H9 (cell line): ENCODE measurements at regions not wholly inside any gene's neighbourhood (a gene's known extent, or its start where the extent isn't known, plus 50 kb on each side); places are given as distances from the start of the nearest gene placed in this dataset.

Source experiments
- DNase-seq: peaks from one replicate; pipeline ENCODE4 v3.0.0-alpha.2; 2017
- H2AFZ ChIP-seq: one replicate; pipeline ENCODE4 v1.6.1; 2013; ENCODE audit warnings: mild to moderate bottlenecking, low read length, control low read depth, moderate library complexity
- H2AK5ac ChIP-seq: 2 replicates; pipeline ENCODE4 v1.6.1; 2013; ENCODE audit warnings: low read length, control low read depth, mixed read lengths; ENCODE audit not compliant: insufficient read length
- H2BK120ac ChIP-seq: one replicate; pipeline ENCODE4 v1.6.1; 2013; ENCODE audit warnings: low read depth, mild to moderate bottlenecking, low read length, control low read depth, inconsistent platforms; ENCODE audit not compliant: poor library complexity, severe bottlenecking
- H2BK12ac ChIP-seq: 2 replicates; pipeline ENCODE4 v1.6.1; 2013; ENCODE audit warnings: low read length, control low read depth, mixed read lengths, low read depth; ENCODE audit not compliant: insufficient read length
- H2BK15ac ChIP-seq: 2 replicates; pipeline ENCODE4 v1.6.1; 2013; ENCODE audit warnings: low read depth, low read length, control low read depth
- H2BK20ac ChIP-seq: one replicate; pipeline ENCODE4 v1.6.1; 2013; ENCODE audit warnings: low read depth, mild to moderate bottlenecking, low read length, control low read depth, inconsistent platforms; ENCODE audit not compliant: poor library complexity, severe bottlenecking
- H2BK5ac ChIP-seq: 2 replicates; pipeline ENCODE4 v1.6.1; 2013; ENCODE audit warnings: low read length, control low read depth, mixed read lengths; ENCODE audit not compliant: insufficient read length
- H3K14ac ChIP-seq: 2 replicates; pipeline ENCODE4 v1.6.1; 2013; ENCODE audit warnings: low read length, control low read depth; ENCODE audit not compliant: insufficient read depth
- H3K18ac ChIP-seq: 2 replicates; pipeline ENCODE4 v1.6.1; 2013; ENCODE audit warnings: low read depth, mild to moderate bottlenecking, mixed read lengths, low read length, control low read depth; ENCODE audit not compliant: insufficient read length
- H3K23ac ChIP-seq: 2 replicates; pipeline ENCODE4 v1.6.1; 2013; ENCODE audit warnings: low read length, control low read depth, mixed read lengths, low read depth; ENCODE audit not compliant: insufficient read length
- H3K23me2 ChIP-seq: 2 replicates; pipeline ENCODE4 v1.6.1; 2013; ENCODE audit warnings: low read depth, mild to moderate bottlenecking, mixed read lengths, low read length, control low read depth; ENCODE audit not compliant: insufficient read length, poor library complexity, severe bottlenecking
- H3K27ac ChIP-seq: 2 replicates; pipeline ENCODE4 v1.5.1; 2013; ENCODE audit warnings: low read length, control low read depth, mixed read lengths, low read depth; ENCODE audit not compliant: insufficient read length
- H3K27me3 ChIP-seq: 2 replicates; pipeline ENCODE4 v1.6.1; 2013; ENCODE audit warnings: low read length, control low read depth, inconsistent platforms; ENCODE audit not compliant: insufficient read depth
- H3K4ac ChIP-seq: 2 replicates; pipeline ENCODE4 v1.6.1; 2013; ENCODE audit warnings: low read depth, mild to moderate bottlenecking, control low read depth, inconsistent platforms, low read length, moderate library complexity
- H3K4me1 ChIP-seq: 2 replicates; pipeline ENCODE4 v1.6.1; 2013; ENCODE audit warnings: low read length, control low read depth, inconsistent platforms; ENCODE audit not compliant: insufficient read depth
- H3K4me2 ChIP-seq: 2 replicates; pipeline ENCODE4 v1.6.1; 2013; ENCODE audit warnings: low read length, control low read depth, mixed read lengths; ENCODE audit not compliant: insufficient read length, insufficient read depth
- H3K56ac ChIP-seq: 2 replicates; pipeline ENCODE4 v1.6.1; 2013; ENCODE audit warnings: low read depth, mild to moderate bottlenecking, mixed read lengths, low read length, control low read depth; ENCODE audit not compliant: insufficient read length
- H3K79me1 ChIP-seq: 2 replicates; pipeline ENCODE4 v1.6.1; 2013; ENCODE audit warnings: low read depth, mild to moderate bottlenecking, moderate library complexity, low read length, control low read depth, inconsistent platforms; ENCODE audit not compliant: insufficient read depth, poor library complexity, severe bottlenecking
- H3K79me2 ChIP-seq: 2 replicates; pipeline ENCODE4 v1.6.1; 2013; ENCODE audit warnings: low read length, control low read depth, inconsistent platforms; ENCODE audit not compliant: insufficient read depth
- H3K9ac ChIP-seq: 2 replicates; pipeline ENCODE4 v1.6.1; 2013; ENCODE audit warnings: low read length, control low read depth, mixed read lengths; ENCODE audit not compliant: insufficient read length; ENCODE audit errors: extremely low read depth
- H3K9me3 ChIP-seq: one replicate; pipeline ENCODE4 v1.6.1; 2013; ENCODE audit warnings: low read depth, low read length, inconsistent platforms; ENCODE audit not compliant: control insufficient read depth
- H3T11ph ChIP-seq: one replicate; pipeline ENCODE4 v1.6.1; 2013; ENCODE audit warnings: mild to moderate bottlenecking, low read length, control low read depth, inconsistent platforms
- H4K20me1 ChIP-seq: one replicate; pipeline ENCODE4 v1.6.1; 2013; ENCODE audit not compliant: control insufficient read depth, insufficient read length, insufficient read depth
- H4K5ac ChIP-seq: 2 replicates; pipeline ENCODE4 v1.6.1; 2013; ENCODE audit warnings: low read depth, mild to moderate bottlenecking, mixed read lengths, low read length, control low read depth; ENCODE audit not compliant: insufficient read length
- H4K8ac ChIP-seq: replicated peaks from 2 replicates; pipeline ENCODE4 v1.6.1; 2013; ENCODE audit warnings: low read length, control low read depth, mixed read lengths, low read depth; ENCODE audit not compliant: insufficient read length
- H4K91ac ChIP-seq: 2 replicates; pipeline ENCODE4 v1.6.1; 2013; ENCODE audit warnings: low read depth, mild to moderate bottlenecking, moderate library complexity, mixed read lengths, low read length, control low read depth; ENCODE audit not compliant: insufficient read length
- H3K27ac Mint-ChIP-seq, 3 experiments: 2 replicates in 2 of 3; 3 replicates in 1 of 3; pipeline ENCODE4 v1.8.0; 2020 to 2021; ENCODE audit warnings: mixed read lengths in 3 of 3, mild to moderate bottlenecking in 1 of 3, moderate library complexity in 1 of 3
- H3K27me3 Mint-ChIP-seq: 2 replicates; pipeline ENCODE4 v1.8.0; 2021; ENCODE audit warnings: low read depth, mild to moderate bottlenecking, moderate library complexity, mixed read lengths
- H3K36me3 Mint-ChIP-seq, 3 experiments: 2 replicates in 2 of 3; 3 replicates in 1 of 3; pipeline ENCODE4 v1.8.0; 2020 to 2021; ENCODE audit warnings: low read depth in 3 of 3, mixed read lengths in 3 of 3; ENCODE audit not compliant: insufficient read depth in 1 of 3
- H3K4me1 Mint-ChIP-seq, 2 experiments: 2 replicates each; pipeline ENCODE4 v1.8.0; 2020; ENCODE audit warnings: mixed read lengths in 2 of 2
- H3K4me3 Mint-ChIP-seq, 2 experiments: 2 replicates in 1 of 2; 3 replicates in 1 of 2; pipeline ENCODE4 v1.8.0; 2020 to 2021; ENCODE audit warnings: mild to moderate bottlenecking in 2 of 2, mixed read lengths in 2 of 2, moderate library complexity in 1 of 2
- H3K9me3 Mint-ChIP-seq, 2 experiments: 2 replicates in 1 of 2; 3 replicates in 1 of 2; pipeline ENCODE4 v1.8.0; 2020; ENCODE audit warnings: mild to moderate bottlenecking in 2 of 2, mixed read lengths in 2 of 2, moderate library complexity in 1 of 2
- TF ChIP-seq, protein P1 (sequence below): fragments of 200-600 bp; sonication (generic); conservative IDR thresholded peaks from 3 replicates; pipeline ENCODE4 v1.8.0; 2021; ENCODE audit warnings: antibody characterized with exemption, mild to moderate bottlenecking

DNA sequence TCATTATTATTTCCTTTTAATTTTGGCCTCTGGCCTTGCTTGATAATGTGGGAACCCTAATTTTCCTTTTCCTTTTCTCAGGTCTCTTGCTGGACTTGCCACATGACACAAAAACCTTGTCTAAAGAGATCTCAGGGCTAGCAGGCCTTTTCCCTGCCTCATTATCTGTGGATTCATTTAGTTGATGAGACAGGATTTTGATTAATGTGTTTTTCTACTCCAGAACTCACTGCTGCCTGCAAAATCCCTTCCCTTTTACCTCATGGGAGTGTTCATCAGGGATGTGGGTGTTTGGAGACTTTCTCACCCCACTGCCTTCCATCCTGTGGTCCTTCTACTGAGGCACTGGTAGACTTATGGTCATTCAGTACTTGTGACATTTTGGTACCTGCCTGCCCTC, 56.2 kb upstream of the MAMDC2 start:
- H2AFZ ChIP-seq, result no peak overlapping the region
- no peak overlapping the region for H2BK120ac ChIP-seq
- no peaks in the 10 kb centered on the region for H4K20me1 ChIP-seq
- no peak overlapping the region for H3K27ac ChIP-seq
- Mint-ChIP-seq H3K27ac (no peak overlapping the region), H3K36me3 (no peaks in the 10 kb centered on the region), H3K4me3 (no peak overlapping the region), H3K4me1 (peaks cover 6 to 10% of the 10 kb centered on the region in 2 experiments; a peak in 2 of 4 replicates), H3K9me3 (no peaks in the 10 kb centered on the region), H3K27me3 (no peaks in the 10 kb centered on the region; the same call in none of the 2 replicates)
- no peak overlapping the region for H2BK20ac ChIP-seq
- H3T11ph ChIP-seq, result no peak overlapping the region
- H2AK5ac ChIP-seq, result no peak overlapping the region
- H2BK12ac ChIP-seq, result no peak overlapping the region
- H3K4me2 ChIP-seq, result no peak overlapping the region
- H4K8ac ChIP-seq, result no peak overlapping the region
- H4K91ac ChIP-seq, result no peak overlapping the region
- H2BK5ac ChIP-seq, result no peak overlapping the region
- H4K5ac ChIP-seq, result no peak overlapping the region
- H3K79me2 ChIP-seq, result no peaks in the 10 kb centered on the region
- H3K9me3 ChIP-seq, result no peaks in the 10 kb centered on the region
- no peak overlapping the region for H3K56ac ChIP-seq
- H3K27me3 ChIP-seq, result no peaks in the 10 kb centered on the region
- H3K4ac ChIP-seq, result no peak overlapping the region
- H2BK15ac ChIP-seq, result no peak overlapping the region
- no peak overlapping the region for H3K14ac ChIP-seq
- no peak overlapping the region for H3K18ac ChIP-seq
- no peak overlapping the region for H3K23ac ChIP-seq
- no peaks in the 10 kb centered on the region for H3K4me1 ChIP-seq
- DNase-seq, result no peak
- TF ChIP-seq, protein P1, sequence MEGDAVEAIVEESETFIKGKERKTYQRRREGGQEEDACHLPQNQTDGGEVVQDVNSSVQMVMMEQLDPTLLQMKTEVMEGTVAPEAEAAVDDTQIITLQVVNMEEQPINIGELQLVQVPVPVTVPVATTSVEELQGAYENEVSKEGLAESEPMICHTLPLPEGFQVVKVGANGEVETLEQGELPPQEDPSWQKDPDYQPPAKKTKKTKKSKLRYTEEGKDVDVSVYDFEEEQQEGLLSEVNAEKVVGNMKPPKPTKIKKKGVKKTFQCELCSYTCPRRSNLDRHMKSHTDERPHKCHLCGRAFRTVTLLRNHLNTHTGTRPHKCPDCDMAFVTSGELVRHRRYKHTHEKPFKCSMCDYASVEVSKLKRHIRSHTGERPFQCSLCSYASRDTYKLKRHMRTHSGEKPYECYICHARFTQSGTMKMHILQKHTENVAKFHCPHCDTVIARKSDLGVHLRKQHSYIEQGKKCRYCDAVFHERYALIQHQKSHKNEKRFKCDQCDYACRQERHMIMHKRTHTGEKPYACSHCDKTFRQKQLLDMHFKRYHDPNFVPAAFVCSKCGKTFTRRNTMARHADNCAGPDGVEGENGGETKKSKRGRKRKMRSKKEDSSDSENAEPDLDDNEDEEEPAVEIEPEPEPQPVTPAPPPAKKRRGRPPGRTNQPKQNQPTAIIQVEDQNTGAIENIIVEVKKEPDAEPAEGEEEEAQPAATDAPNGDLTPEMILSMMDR, result no peak
- H3K9ac ChIP-seq, result no peak overlapping the region
- H3K79me1 ChIP-seq, result no peaks in the 10 kb centered on the region
- H3K23me2 ChIP-seq, result no peaks in the 10 kb centered on the region
